Activated T-helper 1 cell treated with anti-CD3 and anti-CD28 coated beads, Interleukin-12 subunit alpha, Interleukin-12 subunit beta, Interleukin-2, Interleukin-4 antibody, amounts not matched to agents 30 ng/mL and 10 ng/mL and 1 ng/mL, durations not matched to agents 14 hours and 24 hours and 36 hours (primary cell): ENCODE measurements at regions not wholly inside any gene's neighbourhood (a gene's known extent, or its start where the extent isn't known, plus 50 kb on each side); places are given as distances from the start of the nearest gene placed in this dataset.

Source experiments
- DNase-seq: peaks from one replicate; pipeline ENCODE4 v3.0.0; 2021; ENCODE audit warnings: low spot score
- H3K27ac Mint-ChIP-seq: one replicate; pipeline ENCODE4 v1.8.0; 2021; ENCODE audit warnings: mild to moderate bottlenecking, mixed read lengths
- H3K27me3 Mint-ChIP-seq: one replicate; pipeline ENCODE4 v1.8.0; 2022; ENCODE audit warnings: mild to moderate bottlenecking, moderate library complexity, mixed read lengths; ENCODE audit not compliant: insufficient read depth
- H3K36me3 Mint-ChIP-seq: one replicate; pipeline ENCODE4 v1.8.0; 2021; ENCODE audit warnings: low read depth, mixed read lengths
- H3K4me1 Mint-ChIP-seq: one replicate; pipeline ENCODE4 v1.8.0; 2021; ENCODE audit warnings: low read depth, mixed read lengths
- H3K4me3 Mint-ChIP-seq: one replicate; pipeline ENCODE4 v1.8.0; 2021; ENCODE audit warnings: mild to moderate bottlenecking, moderate library complexity, mixed read lengths
- H3K9me3 Mint-ChIP-seq: one replicate; pipeline ENCODE4 v1.8.0; 2021; ENCODE audit warnings: mixed read lengths
- intact Hi-C: fragments of 100-400 bp; cut with micrococcal nuclease; formaldehyde crosslinking; loops from one replicate; pipeline ENCODE4 v1.15.1; 2024

GRCh38 chr3:31173118-31173718 lies 278.8 kb upstream of the GADL1 start:
- Mint-ChIP-seq H3K27me3 (no peaks in the 10 kb centered on the region), H3K36me3 (peaks cover 7% of the 10 kb centered on the region), H3K4me3 (no peak overlapping the region), H3K4me1 (peaks cover 24% of the 10 kb centered on the region), H3K27ac (no peak overlapping the region), H3K9me3 (peaks cover 7% of the 10 kb centered on the region)
- DNase-seq = no peak
- intact Hi-C loops = no loop called here

DNA sequence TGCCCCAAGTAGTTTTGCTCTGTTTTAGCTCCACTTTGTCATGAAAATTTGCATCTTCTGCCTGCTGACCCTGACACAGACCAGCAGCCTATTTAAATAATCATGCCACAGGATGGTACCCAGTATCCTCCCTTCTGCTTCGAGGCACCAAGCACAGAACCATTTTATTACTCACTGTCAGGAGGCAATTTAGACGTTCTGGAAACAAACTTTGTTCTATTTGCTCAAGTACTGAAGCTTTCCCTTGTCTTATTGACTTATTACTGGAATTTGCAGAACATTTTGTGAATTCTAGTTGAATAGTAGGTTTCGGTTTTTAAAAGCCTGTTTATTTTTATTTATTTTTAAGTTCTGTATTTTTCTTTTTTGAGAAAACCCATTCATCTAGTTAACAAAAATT lies 279.6 kb upstream of the GADL1 start:
- Mint-ChIP-seq H3K27me3 (no peaks in the 10 kb centered on the region), H3K4me1 (peaks cover 20% of the 10 kb centered on the region), H3K27ac (no peak overlapping the region), H3K9me3 (peaks cover 7% of the 10 kb centered on the region), H3K36me3 (peaks cover 7% of the 10 kb centered on the region), H3K4me3 (no peak overlapping the region)
- DNase-seq = no peak
- intact Hi-C loops = no loop called here

DNA sequence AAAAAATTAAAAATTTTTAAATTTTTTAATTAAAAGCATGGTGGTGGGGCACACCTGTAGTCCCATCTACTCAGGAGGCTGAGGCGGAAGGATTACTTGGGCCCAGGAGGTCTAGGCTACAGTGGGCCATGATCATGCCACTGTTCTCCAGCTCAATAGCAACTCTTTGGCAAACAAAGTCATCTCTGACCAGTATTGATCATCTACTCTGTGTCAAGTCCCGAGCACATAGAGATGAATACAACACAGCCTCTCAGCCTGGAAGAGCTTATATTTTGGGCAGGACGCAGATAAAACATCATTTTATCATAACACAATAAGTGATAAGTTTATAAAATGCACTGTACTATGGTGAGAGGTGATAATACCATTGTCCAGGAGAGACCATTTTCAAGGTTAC lies 281.6 kb upstream of the GADL1 start:
- DNase-seq = no peak
- no peaks in the 10 kb centered on the region for H3K27me3 Mint-ChIP-seq
- peaks cover 17% of the 10 kb centered on the region for H3K9me3 Mint-ChIP-seq
- H3K27ac Mint-ChIP-seq = no peak overlapping the region
- intact Hi-C loops = no loop called here
- H3K36me3 Mint-ChIP-seq = peaks cover 7% of the 10 kb centered on the region
- H3K4me1 Mint-ChIP-seq = peaks cover 17% of the 10 kb centered on the region
- no peak overlapping the region for H3K4me3 Mint-ChIP-seq

DNA sequence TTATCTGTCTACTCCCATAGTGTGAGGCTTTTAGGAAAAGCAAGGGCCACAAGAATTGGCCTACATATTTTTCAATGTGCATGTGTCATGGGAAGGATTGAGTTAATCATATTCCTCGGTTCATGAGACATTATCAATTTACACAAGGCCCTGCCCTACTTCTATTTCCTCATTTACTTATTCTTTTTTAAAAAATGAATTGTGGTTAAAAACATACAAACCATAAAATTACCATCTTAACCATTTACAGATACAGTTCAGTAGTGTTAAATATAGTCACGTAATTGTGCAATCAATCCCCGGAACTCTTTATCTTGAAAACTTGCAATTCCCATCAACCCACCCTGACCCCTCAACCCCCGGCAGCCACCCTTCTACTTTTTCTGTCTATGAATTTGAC lies 284.0 kb upstream of the GADL1 start:
- Mint-ChIP-seq H3K36me3 (peaks cover 5% of the 10 kb centered on the region), H3K27me3 (no peaks in the 10 kb centered on the region), H3K27ac (no peak overlapping the region), H3K4me1 (no peaks in the 10 kb centered on the region), H3K4me3 (no peak overlapping the region), H3K9me3 (peaks cover 13% of the 10 kb centered on the region)
- DNase-seq = no peak
- intact Hi-C loops = no loop called here

DNA sequence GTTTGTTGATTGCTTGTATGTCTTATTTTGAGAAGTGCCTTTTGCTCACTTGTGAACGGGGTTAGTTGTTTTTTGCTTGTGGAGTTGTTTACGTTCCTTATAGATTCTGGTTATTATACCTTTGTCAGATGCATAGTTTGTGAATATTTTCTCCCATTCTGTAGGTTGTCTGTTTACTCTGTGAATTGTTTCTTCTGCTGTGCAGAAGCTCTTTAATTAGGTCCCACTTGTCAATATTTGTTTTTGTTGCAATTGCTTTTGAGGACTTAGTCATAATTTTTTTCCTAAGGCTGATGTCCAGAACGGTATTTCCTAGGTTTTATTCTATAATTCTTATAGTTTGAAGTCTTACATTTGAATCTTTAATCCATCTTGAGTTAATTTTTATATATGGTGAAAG lies 285.3 kb upstream of the GADL1 start:
- no peaks in the 10 kb centered on the region for H3K4me1 Mint-ChIP-seq
- peaks cover 5% of the 10 kb centered on the region for H3K36me3 Mint-ChIP-seq
- H3K27me3 Mint-ChIP-seq = no peaks in the 10 kb centered on the region
- peaks cover 13% of the 10 kb centered on the region for H3K9me3 Mint-ChIP-seq
- intact Hi-C loops = no loop called here
- no peak overlapping the region for H3K27ac Mint-ChIP-seq
- DNase-seq = no peak
- no peak overlapping the region for H3K4me3 Mint-ChIP-seq

DNA sequence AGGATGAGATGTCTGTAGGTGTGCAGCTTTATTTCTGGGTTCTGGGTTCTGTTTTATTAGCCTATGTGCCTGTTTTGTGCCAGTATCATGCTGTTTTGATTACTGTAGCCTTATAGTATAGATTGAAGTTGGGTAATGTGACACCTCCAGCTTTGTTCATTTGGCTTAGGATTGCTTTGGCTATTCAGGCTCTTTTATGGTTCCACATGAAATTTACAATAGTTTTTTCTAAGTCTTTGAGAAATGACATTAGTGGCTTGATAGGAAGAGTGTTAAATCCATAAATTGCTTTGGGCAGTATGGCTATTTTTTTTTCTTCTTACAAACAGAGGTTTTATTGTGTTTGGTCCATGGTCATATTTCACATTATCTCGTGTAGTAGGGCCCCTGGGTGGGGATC lies 285.8 kb upstream of the GADL1 start:
- Mint-ChIP-seq H3K4me1 (no peaks in the 10 kb centered on the region), H3K27me3 (no peaks in the 10 kb centered on the region), H3K9me3 (peaks cover 13% of the 10 kb centered on the region), H3K4me3 (no peak overlapping the region), H3K27ac (no peak overlapping the region), H3K36me3 (peaks cover 2% of the 10 kb centered on the region)
- DNase-seq = no peak
- intact Hi-C loops = no loop called here

- Mint-ChIP-seq H3K9me3 (peaks cover 13% of the 10 kb centered on the region), H3K27ac (no peak overlapping the region), H3K4me3 (no peak overlapping the region), H3K27me3 (no peaks in the 10 kb centered on the region), H3K36me3 (peaks cover 2% of the 10 kb centered on the region), H3K4me1 (no peaks in the 10 kb centered on the region)
- intact Hi-C loops = no loop called here
- no peak for DNase-seq
These were observed 287.2 kb upstream of the GADL1 start for GRCh38 chr3:31181661-31182060.

DNA sequence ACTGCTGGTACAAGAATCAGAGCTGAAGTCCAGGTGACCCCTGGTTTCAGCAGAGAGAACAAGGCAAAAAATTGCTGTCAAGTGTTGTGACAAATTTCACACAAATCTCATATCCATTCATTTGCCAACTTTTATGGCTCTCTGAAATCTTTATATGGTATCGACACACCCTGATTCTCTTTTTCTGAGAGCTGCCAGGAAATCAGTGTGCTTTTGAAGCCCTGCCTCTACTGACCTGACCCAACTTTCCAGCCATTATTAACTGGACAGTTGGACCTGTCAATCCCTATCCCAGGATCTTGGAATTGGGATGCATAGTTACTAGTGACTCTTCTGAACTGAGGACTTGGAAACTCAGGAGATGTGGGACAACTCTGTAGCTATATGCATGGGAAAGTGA lies 288.2 kb upstream of the GADL1 start:
- no peak for DNase-seq
- intact Hi-C loops = no loop called here
- Mint-ChIP-seq H3K27me3 (no peaks in the 10 kb centered on the region), H3K4me3 (no peak overlapping the region), H3K4me1 (no peaks in the 10 kb centered on the region), H3K36me3 (no peaks in the 10 kb centered on the region), H3K27ac (no peak overlapping the region), H3K9me3 (peaks cover 10% of the 10 kb centered on the region)

DNA sequence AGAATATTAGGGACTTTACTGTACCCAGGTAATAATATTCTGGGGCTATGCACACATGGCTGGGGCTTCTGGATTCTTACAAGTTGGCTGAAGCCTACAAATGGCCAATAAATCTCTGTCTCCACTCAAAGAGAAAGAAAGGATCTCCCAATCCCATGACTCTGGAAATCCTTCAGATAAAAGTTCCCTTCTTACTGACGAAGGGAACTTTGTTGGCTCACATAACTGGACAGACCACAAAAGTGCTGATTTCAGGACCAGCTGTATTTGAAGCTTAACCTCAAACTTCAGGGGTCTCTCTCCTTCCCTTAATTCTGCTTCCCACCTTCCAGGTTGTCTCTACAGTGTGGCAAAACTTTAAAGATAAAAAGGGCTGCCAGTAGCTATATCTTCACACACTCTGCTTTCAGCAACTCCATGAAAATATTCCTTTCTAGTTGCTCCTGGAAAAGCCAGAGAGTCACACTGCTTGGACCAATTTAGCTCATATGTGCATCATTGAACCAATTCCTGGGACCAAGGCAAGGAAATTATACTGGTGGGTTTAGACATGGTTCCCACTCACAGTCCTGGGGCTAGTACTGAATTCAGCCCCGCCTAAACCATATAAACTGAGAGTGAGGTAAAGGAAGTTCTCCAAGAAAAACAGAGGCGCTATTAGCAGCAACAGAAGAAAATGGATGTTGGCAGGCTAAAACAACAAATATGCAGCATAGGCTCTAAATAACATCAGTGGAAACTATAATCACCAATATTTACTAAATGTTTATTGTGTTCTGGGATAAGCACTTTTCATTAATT lies 290.0 kb upstream of the GADL1 start:
- Mint-ChIP-seq H3K27me3 (no peaks in the 10 kb centered on the region), H3K36me3 (no peaks in the 10 kb centered on the region), H3K9me3 (peaks cover 9% of the 10 kb centered on the region), H3K4me1 (no peaks in the 10 kb centered on the region), H3K27ac (no peak overlapping the region), H3K4me3 (no peak overlapping the region)
- intact Hi-C loops = no loop called here
- no peak for DNase-seq

DNA sequence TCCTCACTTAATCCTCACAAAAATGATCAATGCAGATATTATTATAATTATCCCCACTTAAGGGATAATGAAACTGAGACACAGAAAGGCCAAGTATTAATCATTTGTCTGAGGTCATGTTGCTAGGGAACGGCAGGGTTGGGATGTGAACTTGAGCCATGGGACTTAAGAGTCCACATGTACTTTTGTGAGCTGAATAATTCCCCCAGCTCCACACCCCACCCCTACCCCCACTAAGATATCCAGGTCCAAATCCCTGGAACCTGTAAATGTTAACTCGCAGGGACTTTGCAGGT lies 290.5 kb upstream of the GADL1 start:
- no peaks in the 10 kb centered on the region for H3K4me1 Mint-ChIP-seq
- no peaks in the 10 kb centered on the region for H3K27me3 Mint-ChIP-seq
- intact Hi-C loops = no loop called here
- peaks cover 4% of the 10 kb centered on the region for H3K9me3 Mint-ChIP-seq
- no peak for DNase-seq
- H3K27ac Mint-ChIP-seq = no peak overlapping the region
- no peak overlapping the region for H3K4me3 Mint-ChIP-seq
- no peaks in the 10 kb centered on the region for H3K36me3 Mint-ChIP-seq

DNA sequence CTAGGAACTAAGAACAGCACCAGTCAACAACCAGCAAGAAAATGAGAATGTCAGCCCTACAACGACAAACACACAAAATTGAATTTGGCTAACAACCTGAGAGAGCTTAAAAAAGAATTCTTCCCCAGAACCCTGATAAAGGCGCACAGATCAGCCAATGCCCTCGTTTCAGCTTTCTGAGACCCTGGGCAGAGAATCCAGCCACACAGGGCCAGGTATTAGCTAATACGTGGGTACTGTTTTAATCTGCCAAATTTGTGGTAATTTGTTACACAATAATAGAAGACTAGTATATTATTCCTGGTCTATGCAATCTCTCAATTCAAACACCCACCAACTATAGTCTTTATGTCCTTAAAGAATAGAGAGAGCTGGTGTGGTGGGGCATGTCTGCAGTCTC lies 291.6 kb upstream of the GADL1 start:
- Mint-ChIP-seq H3K27me3 (no peaks in the 10 kb centered on the region), H3K9me3 (peaks cover 4% of the 10 kb centered on the region), H3K27ac (no peak overlapping the region), H3K4me1 (no peaks in the 10 kb centered on the region), H3K4me3 (no peak overlapping the region), H3K36me3 (no peaks in the 10 kb centered on the region)
- intact Hi-C loops = no loop called here
- DNase-seq = no peak

DNA sequence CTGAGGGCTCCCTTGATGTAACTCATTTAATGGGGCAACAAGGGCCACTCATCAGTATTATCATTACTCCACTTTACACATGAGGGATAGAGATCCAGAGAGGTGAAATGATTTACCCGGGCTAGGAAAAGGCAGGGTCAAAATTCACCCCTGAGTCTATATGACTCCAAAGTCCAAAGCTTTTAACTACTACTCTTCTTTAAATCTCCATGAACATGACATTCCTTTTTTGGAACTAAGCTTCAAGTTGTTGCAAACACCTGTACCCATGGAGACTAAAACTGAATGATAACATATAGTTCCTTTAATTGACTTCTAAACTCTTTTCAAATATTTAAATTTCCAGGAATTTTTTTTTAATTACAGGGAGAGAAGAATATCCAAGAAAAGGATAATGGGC lies 292.9 kb upstream of the GADL1 start:
- no peaks in the 10 kb centered on the region for H3K4me1 Mint-ChIP-seq
- H3K36me3 Mint-ChIP-seq = peaks cover 3% of the 10 kb centered on the region
- intact Hi-C loops = no loop called here
- no peak overlapping the region for H3K27ac Mint-ChIP-seq
- peaks cover 4% of the 10 kb centered on the region for H3K9me3 Mint-ChIP-seq
- no peaks in the 10 kb centered on the region for H3K27me3 Mint-ChIP-seq
- DNase-seq = no peak
- no peak overlapping the region for H3K4me3 Mint-ChIP-seq

- DNase-seq = no peak
- Mint-ChIP-seq H3K4me1 (peaks cover 2% of the 10 kb centered on the region), H3K4me3 (no peak overlapping the region), H3K9me3 (peaks cover 5% of the 10 kb centered on the region), H3K27ac (no peak overlapping the region), H3K36me3 (peaks cover 5% of the 10 kb centered on the region), H3K27me3 (no peaks in the 10 kb centered on the region)
- intact Hi-C loops = no loop called here
These were observed 293.7 kb upstream of the GADL1 start for GRCh38 chr3:31188112-31188511.

GRCh38 chr3:31189330-31189729 lies 294.9 kb upstream of the GADL1 start:
- intact Hi-C loops = no loop called here
- H3K36me3 Mint-ChIP-seq = peaks cover 8% of the 10 kb centered on the region
- no peak for DNase-seq
- H3K27ac Mint-ChIP-seq = no peak overlapping the region
- peaks cover 16% of the 10 kb centered on the region for H3K9me3 Mint-ChIP-seq
- no peak overlapping the region for H3K4me3 Mint-ChIP-seq
- H3K4me1 Mint-ChIP-seq = peaks cover 6% of the 10 kb centered on the region
- no peaks in the 10 kb centered on the region for H3K27me3 Mint-ChIP-seq
